Lung microvascular endothelial cell (primary cell): ENCODE measurements at regions not wholly inside any gene's neighbourhood (a gene's known extent, or its start where the extent isn't known, plus 50 kb on each side); places are given as distances from the start of the nearest gene placed in this dataset.
"Not testable (repeated sequence)": the region's sequence is repeated elsewhere in the genome, so short reads cannot be mapped to it uniquely, and the experiment has no call there.

ENCODE experiments used
- DNase-seq, 2 donors: peaks; one replicate each; pipeline versions ENCODE4 v3.0.0 to v3.0.0-alpha.2; 2010; ENCODE audit warnings: low read depth in 2 of 2

DNA sequence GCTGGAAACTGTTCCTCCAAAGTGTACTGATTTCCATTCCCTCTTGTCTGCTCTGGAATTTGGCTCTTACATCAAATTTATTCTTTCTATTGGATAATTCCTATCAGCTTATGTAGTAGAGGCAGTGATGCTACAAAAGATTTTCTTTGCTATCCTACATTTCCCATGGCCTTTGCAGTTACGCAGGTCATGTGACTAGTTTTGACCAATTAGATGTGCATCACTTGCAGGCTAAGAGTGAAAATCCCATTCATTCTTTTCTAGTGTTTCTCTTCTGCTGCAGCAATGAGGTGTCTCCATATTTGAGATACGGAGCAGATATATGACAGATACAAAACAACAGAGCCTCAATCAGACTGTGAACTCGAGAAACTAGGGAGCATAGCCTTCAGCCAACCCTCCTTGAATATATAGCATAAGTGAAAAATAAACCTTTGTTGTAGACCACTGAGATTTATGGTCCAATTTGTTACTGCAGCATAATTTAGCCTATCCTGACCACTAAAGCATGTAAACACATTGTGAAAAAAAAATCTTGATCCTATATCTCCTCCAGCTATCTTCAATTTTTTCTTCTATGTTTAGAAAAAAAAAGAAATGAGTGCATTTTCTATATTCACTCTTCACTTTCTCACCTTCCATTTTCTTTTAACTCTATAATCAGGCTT lies 102.0 kb downstream of the HNMT start:
- DNase-seq, result no peak

DNA sequence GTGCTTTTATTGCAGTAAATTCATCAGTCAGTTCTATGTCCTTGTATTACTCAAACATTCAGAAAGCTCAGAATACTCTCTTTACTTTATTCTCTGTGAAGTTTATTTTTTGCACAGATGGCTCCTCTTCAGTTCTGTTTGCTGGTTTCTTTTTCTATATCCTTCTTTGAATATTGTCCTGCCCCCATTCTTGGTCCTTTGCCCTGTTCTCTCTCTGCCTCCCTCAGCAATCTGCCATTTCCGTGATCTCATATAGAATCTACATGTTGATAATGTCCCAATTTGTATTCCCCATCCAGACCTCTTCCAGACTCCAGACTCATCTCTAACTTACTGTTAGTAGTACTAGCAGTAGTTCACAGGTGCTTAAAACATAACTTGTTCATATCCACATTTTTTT lies 102.6 kb downstream of the HNMT start:
- DNase-seq, result no peak

GRCh38 chr2:138068669-138069068 lies 104.4 kb downstream of the HNMT start:
- DNase-seq, result not testable (repeated sequence)

DNA sequence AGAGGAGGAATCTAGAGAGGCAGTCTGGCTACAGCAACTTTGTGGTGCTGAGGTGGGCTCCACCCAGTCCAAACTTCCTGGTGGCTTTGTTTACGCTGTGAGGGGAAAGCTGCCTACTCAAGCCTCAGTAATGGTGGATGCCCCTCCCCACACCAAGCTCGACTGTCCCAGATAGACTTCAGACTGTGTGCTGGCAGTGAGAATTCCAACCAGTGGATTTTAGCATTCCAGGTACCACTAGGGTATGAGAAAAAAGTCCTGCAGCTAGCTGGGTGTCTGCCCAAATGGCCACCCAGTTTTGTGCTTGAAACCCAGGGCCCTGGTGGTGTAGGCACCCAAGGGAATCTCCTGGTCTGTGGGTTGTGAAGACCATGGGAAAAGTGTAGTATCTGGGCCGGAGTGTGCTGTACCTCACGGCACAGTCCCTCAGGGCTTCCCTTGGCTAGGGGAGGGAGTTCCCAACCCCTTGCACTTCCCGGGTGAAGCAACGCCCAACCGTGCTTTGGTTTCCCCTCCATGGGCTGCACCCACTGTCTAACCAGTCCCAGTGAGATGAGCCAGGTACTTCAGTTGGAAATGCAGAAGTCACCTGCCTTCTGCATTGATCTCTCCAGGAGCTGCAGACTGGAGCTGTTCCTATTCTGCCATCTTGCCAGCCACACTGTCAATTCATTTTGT lies 106.9 kb downstream of the HNMT start:
- not testable (repeated sequence) for DNase-seq

DNA sequence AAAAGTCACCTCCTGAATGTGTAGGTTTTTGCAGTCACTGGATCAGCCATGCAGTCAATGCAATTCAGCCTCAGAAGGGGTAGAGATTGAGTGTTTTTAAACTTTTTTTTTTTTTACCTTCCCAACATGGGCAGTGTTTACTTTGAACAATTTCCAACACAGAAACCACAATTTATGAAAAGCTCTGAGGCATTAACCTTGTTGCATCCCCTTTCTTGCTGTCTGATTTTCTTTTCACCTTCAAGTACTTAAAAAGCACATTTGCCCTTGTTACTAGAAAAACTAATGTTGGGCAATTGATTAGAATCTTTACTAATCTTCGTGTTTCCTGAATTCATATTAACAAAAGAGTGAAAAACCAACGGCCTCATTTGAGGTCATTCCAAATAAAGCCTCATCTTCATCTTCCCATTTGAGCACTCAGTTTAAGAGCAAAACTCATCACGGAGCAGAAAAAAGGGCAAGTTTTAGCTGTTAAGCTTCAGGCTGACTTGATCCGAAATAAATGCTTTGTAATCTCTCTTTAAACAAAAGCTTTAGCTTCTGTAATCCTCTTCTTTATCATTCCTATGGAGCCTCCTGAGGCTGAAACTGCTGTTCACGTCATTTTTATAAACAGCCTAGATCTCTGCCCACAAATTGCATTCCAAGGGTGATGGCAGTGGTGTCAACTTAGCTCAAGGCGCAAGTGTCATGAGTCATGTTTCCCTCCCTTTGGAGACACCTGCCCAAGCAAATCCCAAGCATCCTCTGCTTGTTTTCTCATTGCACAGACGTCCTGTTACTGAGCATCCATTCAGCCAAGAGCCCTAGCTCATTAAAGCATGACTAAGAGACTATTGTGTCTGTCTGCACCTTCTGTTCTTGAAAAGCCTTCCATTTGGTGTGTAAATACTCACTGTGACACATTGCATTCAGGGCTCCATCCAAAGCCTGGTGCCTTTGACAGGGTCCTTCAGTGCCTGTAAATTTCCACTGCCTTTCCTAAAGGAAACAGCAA lies 107.7 kb downstream of the HNMT start:
- DNase-seq, result peak in 1 of 2 donors; percentile 36

DNA sequence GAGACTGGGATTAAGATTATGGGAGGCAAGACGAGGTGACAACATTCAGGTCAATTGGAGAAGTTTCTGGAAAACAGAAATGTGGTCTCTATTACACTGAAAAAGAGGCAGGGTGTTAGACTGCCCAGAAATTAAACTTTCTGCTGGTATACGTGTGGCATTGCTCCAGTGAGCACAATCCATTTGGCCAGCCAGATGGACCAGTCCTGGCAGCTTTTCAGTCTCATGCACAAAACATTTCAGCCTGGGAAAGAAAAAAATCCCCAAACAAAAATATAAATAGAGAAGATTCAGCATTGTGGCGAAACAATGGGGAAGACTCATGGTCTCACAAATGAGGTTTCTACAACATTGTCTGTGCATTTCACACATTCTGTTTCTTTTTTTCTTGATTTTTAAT lies 113.9 kb downstream of the HNMT start:
- no peak for DNase-seq

GRCh38 chr2:138079976-138080375 lies 115.7 kb downstream of the HNMT start:
- DNase-seq, result no peak

GRCh38 chr2:138081225-138082073 lies 117.2 kb downstream of the HNMT start:
- no peak for DNase-seq

GRCh38 chr2:138084206-138084605 lies 119.9 kb downstream of the HNMT start:
- DNase-seq, result no peak

DNA sequence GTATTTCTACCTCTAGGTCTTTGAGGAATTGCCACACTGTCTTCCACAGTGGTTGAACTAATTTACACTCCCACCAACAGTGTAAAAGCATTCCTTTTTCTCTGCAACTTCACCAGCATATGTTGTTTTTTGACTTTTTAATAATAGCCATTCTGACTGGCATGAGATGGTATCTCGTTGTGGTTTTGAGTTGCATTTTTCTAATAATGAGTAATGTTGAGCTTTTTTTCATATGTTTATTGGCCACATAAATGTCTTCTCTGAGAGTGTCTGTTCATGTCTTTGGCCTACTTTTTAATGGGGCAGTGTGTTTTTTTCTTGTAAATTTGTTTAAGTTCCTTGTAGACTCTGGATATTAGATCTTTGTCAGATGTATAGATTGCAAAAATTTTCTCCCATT lies 121.2 kb downstream of the HNMT start:
- DNase-seq, result not testable (repeated sequence)

DNA sequence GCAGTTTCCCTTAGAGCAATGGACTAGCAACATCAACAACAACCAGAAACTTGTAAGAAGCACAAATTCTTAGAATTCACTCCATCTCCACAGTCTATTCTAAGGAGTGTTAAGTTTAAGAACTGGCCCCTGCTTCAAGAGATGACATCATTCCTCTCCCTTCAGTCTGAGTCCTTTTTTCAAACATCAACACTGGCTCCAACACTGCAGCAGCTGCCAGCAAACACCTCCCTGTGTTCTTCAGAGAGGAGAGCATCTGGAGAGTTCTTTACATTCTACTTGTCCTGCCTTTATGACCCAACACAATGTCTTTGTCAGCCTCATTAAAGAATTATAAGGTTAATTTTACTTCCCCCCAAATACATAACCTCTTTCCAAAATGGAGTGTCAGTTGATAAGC lies 122.3 kb downstream of the HNMT start:
- DNase-seq, result no peak

GRCh38 chr2:138087751-138088593 lies 123.7 kb downstream of the HNMT start:
- DNase-seq, result no peak

- peak; percentile 67 to 72 for DNase-seq
Observed at GRCh38 chr2:138090330-138090729, 126.1 kb downstream of the HNMT start.

- no peak for DNase-seq
Observed at GRCh38 chr2:138093455-138093854, 129.2 kb downstream of the HNMT start.

DNA sequence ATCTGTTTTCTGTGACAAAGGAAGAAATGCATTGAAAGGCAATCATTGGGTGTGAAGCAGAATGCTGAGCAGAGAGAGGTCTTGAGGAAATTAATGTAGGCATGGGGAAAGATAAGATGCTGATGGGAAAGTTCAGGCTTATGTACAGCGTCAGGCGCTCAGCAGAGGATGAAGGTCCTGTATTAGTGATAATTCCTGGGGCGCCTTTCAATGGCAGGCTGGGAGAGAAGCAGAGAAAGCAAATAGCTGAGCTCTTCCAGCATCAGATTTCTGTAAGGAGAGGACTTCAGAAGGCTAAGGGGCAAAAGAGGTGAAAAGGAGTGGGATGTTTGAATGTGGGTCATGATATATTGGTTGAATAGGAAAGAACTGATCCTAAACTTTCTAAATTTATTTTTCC lies 129.8 kb downstream of the HNMT start:
- DNase-seq, result no peak

DNA sequence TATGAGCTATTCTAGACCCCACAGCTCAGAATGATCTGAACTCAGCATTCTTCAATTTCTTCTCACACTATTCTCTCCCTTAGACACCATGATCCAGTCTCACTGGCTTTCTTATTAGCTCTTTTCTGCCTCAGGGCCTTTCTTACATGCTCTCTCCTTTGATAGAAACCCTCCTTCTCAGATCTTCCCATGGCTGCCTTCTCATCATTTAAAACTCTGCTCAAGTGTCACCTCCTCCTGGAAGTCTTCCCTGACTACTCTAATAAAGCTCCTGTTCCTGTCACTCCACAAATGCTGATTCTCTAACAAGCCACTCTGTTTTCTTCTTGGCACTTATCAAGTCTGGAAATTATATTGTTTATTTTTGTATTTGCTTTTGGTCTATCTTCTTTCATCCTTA lies 131.1 kb downstream of the HNMT start:
- DNase-seq, result no peak

GRCh38 chr2:138099288-138099687 lies 135.0 kb downstream of the HNMT start:
- DNase-seq, result not testable (repeated sequence)

GRCh38 chr2:138101718-138102117 lies 137.4 kb downstream of the HNMT start:
- no peak for DNase-seq

DNA sequence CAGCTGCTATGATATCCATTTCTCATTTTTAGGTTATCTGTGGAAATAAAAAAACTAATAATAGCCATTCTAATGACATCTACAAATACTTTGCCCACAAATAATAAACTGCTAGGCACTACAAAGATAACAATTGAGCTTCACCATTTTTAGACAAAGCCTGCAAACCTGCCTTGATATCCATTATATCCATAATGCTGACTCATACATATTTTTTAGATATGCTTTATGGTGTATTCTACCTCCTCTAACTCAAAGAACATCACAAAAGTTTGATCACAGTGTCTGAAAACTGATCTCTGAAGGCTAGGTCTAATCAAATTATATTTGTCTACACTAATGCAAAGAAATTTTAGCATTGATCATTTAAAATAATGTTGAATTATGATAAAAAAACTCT lies 138.4 kb downstream of the HNMT start:
- DNase-seq, result no peak

GRCh38 chr2:138103156-138103555 lies 138.9 kb downstream of the HNMT start:
- DNase-seq, result no peak
